Uterus (tissue), 3 donors: ENCODE measurements at regions not wholly inside any gene's neighbourhood (a gene's known extent, or its start where the extent isn't known, plus 50 kb on each side); places are given as distances from the start of the nearest gene placed in this dataset.

Experiments
- DNase-seq, 2 donors: peaks; one replicate each; pipeline ENCODE4 v3.0.0-alpha.2; 2019 to 2020
- H3K27ac ChIP-seq, 2 donors: fragments of 200-600 bp; sonication (generic); 1 replicate in 1 of 2; 2 replicates in 1 of 2; pipeline ENCODE4 v1.5.1; 2016 to 2018
- H3K27me3 ChIP-seq, 2 donors: fragments of 200-600 bp; sonication (generic); one replicate each; pipeline ENCODE4 v1.5.1; 2018 to 2019; ENCODE audit warnings: control low read depth in 1 of 2
- H3K36me3 ChIP-seq, 2 donors: fragments of 200-600 bp; sonication (generic); one replicate each; pipeline ENCODE4 v1.5.1; 2019; ENCODE audit warnings: control low read depth in 1 of 2
- H3K4me1 ChIP-seq, 2 donors: fragments of 200-600 bp; sonication (generic); one replicate each; pipeline ENCODE4 v1.5.1; 2018 to 2019; ENCODE audit warnings: control low read depth in 1 of 2
- H3K4me3 ChIP-seq, 2 donors: fragments of 200-600 bp; sonication (generic); 1 replicate in 1 of 2; 2 replicates in 1 of 2; pipeline ENCODE4 v1.5.1; 2018 to 2019; ENCODE audit warnings: mild to moderate bottlenecking in 1 of 2
- H3K9me3 ChIP-seq, 2 donors: fragments of 200-600 bp; sonication (generic); one replicate each; pipeline ENCODE4 v1.5.1; 2019; ENCODE audit warnings: control low read depth in 1 of 2
- CTCF ChIP-seq, 4 experiments: fragments of 200-600 bp in 2 of 4; fragments of 450-650 bp in 2 of 4; sonication (generic) in 2 of 4; IDR thresholded peaks; one replicate each; pipeline ENCODE4 v1.5.1; 2016 to 2019; ENCODE audit warnings: antibody characterized with exemption in 4 of 4, mild to moderate bottlenecking in 2 of 4, moderate library complexity in 1 of 4
- POLR2A ChIP-seq, 2 donors: fragments of 450-650 bp; IDR thresholded peaks; one replicate each; pipeline ENCODE4 v1.6.1; 2016; ENCODE audit warnings: antibody characterized with exemption in 2 of 2, mild to moderate bottlenecking in 1 of 2, moderate library complexity in 1 of 2
- intact Hi-C: fragments of 100-400 bp; cut with DNase I; formaldehyde crosslinking; loops from one replicate; pipeline ENCODE4 v1.15.1; 2023; ENCODE audit warnings: low total_unique reads
- donor health status: DM: yes; HTN: yes; CAD: no.

- H3K4me1 ChIP-seq = no peaks in the 10 kb centered on the region
- H3K27ac ChIP-seq = no peak overlapping the region
- intact Hi-C loops = no loop called here
- H3K4me3 ChIP-seq = no peak overlapping the region
- no peak for TF ChIP-seq POLR2A (IDR thresholded peaks at IDR 0.05)
- no peak for TF ChIP-seq CTCF (IDR thresholded peaks at IDR 0.05)
- H3K27me3 ChIP-seq = no peaks in the 10 kb centered on the region
- DNase-seq = no peak
- no peaks in the 10 kb centered on the region for H3K9me3 ChIP-seq
- H3K36me3 ChIP-seq = no peaks in the 10 kb centered on the region
These were observed 86.3 kb downstream of the ASCL1 start for GRCh38 chr12:103043531-103044486.

- Histone ChIP-seq H3K4me3 (no peak overlapping the region), H3K4me1 (no peaks in the 10 kb centered on the region), H3K9me3 (no peaks in the 10 kb centered on the region), H3K27me3 (no peaks in the 10 kb centered on the region), H3K27ac (no peak overlapping the region), H3K36me3 (no peaks in the 10 kb centered on the region)
- intact Hi-C loops = no loop called here
- TF ChIP-seq POLR2A (IDR thresholded peaks at IDR 0.05) (no peak), CTCF (IDR thresholded peaks at IDR 0.05) (no peak)
- no peak for DNase-seq
These were observed 88.7 kb downstream of the ASCL1 start for GRCh38 chr12:103046154-103046553.

GRCh38 chr12:103050273-103050672 is 92.8 kb downstream of the ASCL1 start:
- no peak overlapping the region for H3K4me3 ChIP-seq
- TF ChIP-seq POLR2A (IDR thresholded peaks at IDR 0.05) = no peak
- no peak for TF ChIP-seq CTCF (IDR thresholded peaks at IDR 0.05)
- H3K27me3 ChIP-seq = no peaks in the 10 kb centered on the region
- no peak overlapping the region for H3K27ac ChIP-seq
- intact Hi-C loops = no loop called here
- no peak for DNase-seq
- H3K4me1 ChIP-seq = no peaks in the 10 kb centered on the region
- H3K9me3 ChIP-seq = no peaks in the 10 kb centered on the region
- H3K36me3 ChIP-seq = no peaks in the 10 kb centered on the region

GRCh38 chr12:103053089-103053488 is 95.6 kb downstream of the ASCL1 start:
- H3K27me3 ChIP-seq = no peaks in the 10 kb centered on the region

More at GRCh38 chr12:103053089-103053488, 95.6 kb downstream of the ASCL1 start:
- TF ChIP-seq POLR2A (IDR thresholded peaks at IDR 0.05) = no peak
- TF ChIP-seq CTCF (IDR thresholded peaks at IDR 0.05) = no peak
- Histone ChIP-seq H3K27ac (no peak overlapping the region), H3K36me3 (no peaks in the 10 kb centered on the region), H3K4me1 (no peaks in the 10 kb centered on the region), H3K9me3 (no peaks in the 10 kb centered on the region), H3K4me3 (no peak overlapping the region)
- intact Hi-C loops = no loop called here
- no peak for DNase-seq
